Stimulated activated CD8-positive, alpha-beta memory T cell treated with anti-CD3 and anti-CD28 coated beads, Interleukin-4, amount 100 ng/mL, for 4 hours (primary cell): ENCODE measurements at regions not wholly inside any gene's neighbourhood (a gene's known extent, or its start where the extent isn't known, plus 50 kb on each side); places are given as distances from the start of the nearest gene placed in this dataset.

Source experiments
- DNase-seq, 2 donors: peaks; one replicate each; pipeline ENCODE4 v3.0.0-alpha.2; 2020; ENCODE audit warnings: low read depth in 2 of 2, low spot score in 1 of 2

DNA sequence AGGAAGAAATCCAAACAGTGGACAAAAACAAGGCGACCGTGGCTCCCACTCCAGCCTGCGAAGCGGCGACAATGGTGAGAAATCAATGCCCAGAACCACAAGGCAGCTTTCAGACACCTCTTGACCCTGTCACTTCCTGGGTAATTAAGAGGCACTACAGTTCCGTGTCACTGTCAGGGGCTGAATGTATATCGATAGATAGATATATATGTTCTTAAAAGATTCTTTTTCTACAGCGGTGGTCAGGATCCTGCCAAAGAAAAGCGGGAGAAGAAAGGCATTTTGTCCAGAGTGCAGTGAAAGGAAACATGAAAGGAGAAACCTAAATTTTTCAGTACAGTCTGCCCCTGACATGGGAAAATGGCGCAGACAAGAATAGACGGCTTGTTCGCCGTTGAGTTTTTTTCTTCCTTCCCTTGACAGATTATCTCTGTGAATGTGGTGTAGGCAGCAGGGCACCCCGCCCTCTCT, 56.2 kb upstream of the HES1 start:
- no peak for DNase-seq

DNA sequence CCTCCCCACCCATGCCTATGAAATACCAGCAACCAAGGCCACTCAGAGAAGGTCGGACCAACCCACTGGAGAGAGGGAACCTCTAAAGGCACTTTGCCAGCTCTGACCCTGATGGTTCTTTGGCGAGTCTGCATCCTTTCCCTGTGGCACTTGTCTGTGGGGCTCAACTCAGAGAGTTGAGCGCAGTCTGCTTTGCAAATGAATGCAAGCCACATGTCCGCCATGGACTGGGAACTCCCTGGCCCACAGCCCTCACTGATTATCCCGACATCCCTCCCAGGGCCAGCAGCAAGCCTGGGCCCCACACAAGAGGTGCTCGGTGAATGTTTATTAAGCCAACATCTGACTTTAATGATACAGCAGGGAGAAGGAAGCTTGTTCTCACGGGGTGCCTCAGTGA, 55.5 kb upstream of the HES1 start:
- DNase-seq: no peak

DNA sequence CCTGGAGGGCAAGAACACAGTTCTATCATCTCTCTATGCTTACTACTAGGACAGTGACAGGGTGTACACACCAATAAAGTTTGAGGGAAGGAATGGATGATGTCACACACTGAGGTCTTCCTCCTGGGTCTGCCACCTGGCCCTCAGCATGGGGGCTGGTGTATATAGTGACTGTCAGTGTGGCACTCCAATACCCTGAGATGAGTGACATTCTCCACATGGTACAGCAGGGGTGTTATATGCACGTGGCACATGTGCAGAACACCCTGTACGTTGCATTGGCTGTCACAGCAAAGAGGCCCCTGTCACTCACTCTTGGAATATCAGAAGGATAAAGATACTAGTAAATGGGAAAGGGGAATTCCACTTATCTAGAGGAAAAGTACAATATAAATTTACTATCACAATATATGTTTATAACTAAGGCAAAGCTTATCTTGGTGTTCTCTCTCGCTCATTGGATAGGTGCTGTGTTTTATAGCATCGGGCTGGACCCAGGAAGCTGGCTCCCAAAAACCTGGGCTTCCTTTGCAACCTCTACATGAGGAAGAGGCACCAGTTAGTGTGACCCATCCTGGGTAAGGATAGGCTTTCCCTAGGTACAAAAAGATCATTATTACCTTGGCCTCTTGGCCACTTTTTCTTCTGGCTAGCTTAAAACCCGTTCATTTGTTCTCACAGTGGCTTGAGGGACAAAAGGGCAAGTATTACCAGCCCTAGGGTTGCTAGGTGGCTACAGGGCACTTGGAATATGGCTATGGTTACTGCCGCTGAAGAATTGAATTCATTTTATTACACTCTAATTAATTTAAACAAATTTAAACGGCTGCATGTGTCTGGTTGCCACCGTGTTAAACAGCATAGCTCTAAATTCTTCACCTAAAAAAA, 54.8 kb upstream of the HES1 start:
- no peak for DNase-seq

DNA sequence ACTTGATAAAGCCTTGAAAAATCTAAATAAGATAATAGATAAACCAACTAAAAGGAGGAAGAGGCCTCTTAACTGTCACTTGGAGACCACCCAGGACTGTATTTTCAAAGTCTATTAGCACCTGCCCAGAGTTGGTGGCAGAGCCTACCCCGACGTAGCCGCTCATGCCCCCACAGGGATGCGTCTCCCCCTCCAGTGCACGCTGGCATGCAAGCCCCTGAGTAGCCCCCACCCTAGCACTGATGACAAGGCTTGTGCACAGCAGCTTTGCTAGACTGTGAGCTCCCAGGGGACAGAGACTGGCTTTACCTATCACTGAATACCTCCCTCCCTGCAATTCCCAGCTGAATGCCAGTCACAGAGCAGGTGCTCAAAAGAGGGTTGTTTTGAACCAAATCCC, 54.1 kb upstream of the HES1 start:
- DNase-seq: no peak

DNA sequence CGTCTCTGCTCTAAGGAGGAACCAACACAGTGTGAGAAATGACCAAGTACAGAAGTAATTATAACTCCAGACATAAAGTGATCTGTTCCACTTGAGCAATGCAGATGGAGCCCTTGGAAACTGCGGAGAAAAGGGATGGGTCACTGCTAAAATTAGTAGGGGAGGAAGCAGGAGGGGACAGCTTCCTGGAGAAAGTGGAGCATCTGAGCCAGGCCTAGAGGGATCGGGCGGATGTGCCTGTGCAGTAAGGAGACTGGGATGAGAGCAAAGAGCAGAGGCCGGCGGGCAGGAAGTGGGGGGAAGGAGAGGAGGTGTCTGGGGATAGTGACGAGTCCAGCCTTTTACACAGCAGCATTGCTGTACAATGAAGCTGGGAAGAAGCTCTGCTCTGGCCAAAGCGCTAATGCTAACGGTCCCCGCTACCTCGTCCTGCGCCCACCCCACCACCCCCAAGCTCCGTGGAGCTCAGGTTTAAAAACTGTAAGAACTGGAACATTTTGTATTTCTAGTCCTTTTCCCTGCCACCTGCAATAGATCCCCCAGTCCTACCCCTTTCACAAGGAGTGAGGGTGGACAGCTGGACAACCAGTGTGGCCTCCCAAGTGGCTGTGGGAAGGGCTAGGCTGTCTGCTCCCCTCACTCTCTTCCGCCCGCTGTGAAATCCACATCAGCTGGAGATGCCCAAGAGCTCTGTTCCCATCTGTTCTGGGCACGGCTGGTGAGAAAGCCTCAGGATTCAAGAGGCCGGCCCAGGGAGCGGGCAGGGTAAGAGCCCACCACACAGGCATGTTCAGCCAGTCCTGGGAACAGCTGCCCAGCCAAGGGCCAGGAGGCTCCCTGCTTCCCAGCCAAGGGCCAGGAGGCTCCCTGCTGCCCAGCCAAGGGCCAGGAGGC, 53.0 kb upstream of the HES1 start:
- no peak for DNase-seq

DNA sequence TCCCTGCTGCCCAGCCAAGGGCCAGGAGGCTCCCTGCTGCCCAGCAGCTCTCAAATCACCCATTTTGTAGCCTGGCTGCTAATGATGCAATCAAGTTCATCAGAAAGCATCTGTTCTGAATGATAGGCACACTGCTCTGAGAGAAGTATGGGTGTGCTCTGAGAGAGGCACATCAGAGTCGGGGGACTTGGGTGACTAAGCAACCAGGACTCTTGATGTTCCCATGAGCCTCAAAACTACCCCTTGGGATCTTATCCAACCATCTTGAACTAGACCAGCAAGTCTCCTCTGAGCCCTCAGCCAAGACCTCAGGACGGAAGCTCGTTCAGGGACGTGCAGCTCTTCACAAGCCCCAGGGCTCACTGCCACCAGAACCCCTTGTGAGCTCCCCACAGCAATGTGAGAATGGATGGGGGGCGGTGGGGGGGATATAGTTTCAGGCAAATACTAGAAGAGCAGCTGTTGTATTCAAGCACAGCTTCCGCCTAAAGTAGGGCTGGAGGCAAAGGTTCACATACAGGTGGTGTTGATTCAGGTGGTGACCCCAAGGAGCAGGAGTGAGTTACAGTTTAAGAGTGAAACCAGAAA, 52.2 kb upstream of the HES1 start:
- no peak for DNase-seq

DNA sequence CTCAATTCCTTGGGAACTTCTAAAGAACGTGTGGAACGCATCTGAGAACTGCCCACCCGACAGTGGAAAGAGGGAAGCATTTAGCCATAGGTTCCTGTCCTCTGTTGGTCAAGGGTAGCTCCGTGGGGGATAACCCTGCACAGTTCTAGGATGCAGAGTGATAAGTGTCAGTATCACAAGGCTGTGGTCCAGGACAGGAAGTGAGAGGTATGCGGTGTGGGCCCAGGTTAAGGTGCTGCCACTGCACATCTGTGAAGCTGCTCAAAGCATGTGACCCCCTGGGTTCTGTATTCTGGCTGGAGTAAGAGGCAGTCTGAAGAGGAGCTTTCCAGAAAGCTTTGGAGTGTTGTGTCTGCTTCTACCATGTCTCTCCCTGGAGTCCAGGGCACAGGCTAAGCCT, 51.7 kb upstream of the HES1 start:
- no peak for DNase-seq
